ENCODE measurements at regions not wholly inside any gene's neighbourhood (a gene's known extent, or its start where the extent isn't known, plus 50 kb on each side); places are given as distances from the start of the nearest gene placed in this dataset.

- H3K27ac Mint-ChIP-seq: peak overlapping the region; percentile 44
- no peaks in the 10 kb centered on the region for H3K9me3 Mint-ChIP-seq
- no peak for DNase-seq
- no peaks in the 10 kb centered on the region for H3K27me3 Mint-ChIP-seq (ENCODE audit: low read depth)
- peaks cover 6% of the 10 kb centered on the region for H3K36me3 Mint-ChIP-seq (ENCODE audit: low read depth)
- CTCF ChIA-PET: no interaction called here
- H3K4me1 Mint-ChIP-seq (ENCODE audit: low read depth): peaks cover 25% of the 10 kb centered on the region
- intact Hi-C loops (cut with micrococcal nuclease): loop anchor here (2.0 to 5.0 kb wide), 2 partner anchors 302 to 422 kb away; partner anchors contain the start of gene RPS6KA2
- H3K4me3 Mint-ChIP-seq: no peak overlapping the region
Observed at GRCh38 chr6:167049275-167049674, 50.1 kb downstream of the CEP43 start.

GRCh38 chr6:167050903-167051302 is 51.7 kb downstream of the CEP43 start:
- Mint-ChIP-seq H3K27me3 (ENCODE audit: low read depth) (no peaks in the 10 kb centered on the region), H3K9me3 (no peaks in the 10 kb centered on the region), H3K36me3 (ENCODE audit: low read depth) (peaks cover 3% of the 10 kb centered on the region), H3K27ac (no peak overlapping the region), H3K4me1 (ENCODE audit: low read depth) (peaks cover 30% of the 10 kb centered on the region), H3K4me3 (no peak overlapping the region)
- no peak for DNase-seq
- CTCF ChIA-PET: no interaction called here
- intact Hi-C loops (cut with micrococcal nuclease): no loop called here

GRCh38 chr6:167053895-167054530 is 54.8 kb downstream of the CEP43 start:
- CTCF ChIA-PET: interaction anchor here (0.7 to 1.6 kb wide), 4 partner anchors 14 to 230 kb away, joined by 3 to 5 read pairs (median 3); no protein-coding TSS in a partner anchor
- Mint-ChIP-seq H3K36me3 (ENCODE audit: low read depth) (no peaks in the 10 kb centered on the region), H3K27me3 (ENCODE audit: low read depth) (peaks cover 3% of the 10 kb centered on the region), H3K27ac (no peak overlapping the region), H3K9me3 (no peaks in the 10 kb centered on the region), H3K4me3 (no peak overlapping the region), H3K4me1 (ENCODE audit: low read depth) (peaks cover 16% of the 10 kb centered on the region)
- intact Hi-C loops (cut with micrococcal nuclease): no loop called here
- no peak for DNase-seq

GRCh38 chr6:167054987-167055386 is 55.8 kb downstream of the CEP43 start:
- no peaks in the 10 kb centered on the region for H3K36me3 Mint-ChIP-seq (ENCODE audit: low read depth)
- H3K4me1 Mint-ChIP-seq (ENCODE audit: low read depth): peaks cover 13% of the 10 kb centered on the region
- no peak for DNase-seq
- no peak overlapping the region for H3K4me3 Mint-ChIP-seq
- CTCF ChIA-PET: interaction anchor here (1.6 kb wide), 1 partner anchor 15 kb away, joined by 5 read pairs; no protein-coding TSS in a partner anchor
- no peak overlapping the region for H3K27ac Mint-ChIP-seq
- H3K9me3 Mint-ChIP-seq: no peaks in the 10 kb centered on the region
- H3K27me3 Mint-ChIP-seq (ENCODE audit: low read depth): peaks cover 3% of the 10 kb centered on the region
- intact Hi-C loops (cut with micrococcal nuclease): no loop called here

GRCh38 chr6:167056370-167056769 is 57.2 kb downstream of the CEP43 start:
- Mint-ChIP-seq H3K27ac (no peak overlapping the region), H3K36me3 (ENCODE audit: low read depth) (no peaks in the 10 kb centered on the region), H3K4me1 (ENCODE audit: low read depth) (peaks cover 13% of the 10 kb centered on the region), H3K4me3 (no peak overlapping the region), H3K27me3 (ENCODE audit: low read depth) (peaks cover 5% of the 10 kb centered on the region), H3K9me3 (no peaks in the 10 kb centered on the region)
- CTCF ChIA-PET: interaction anchor here (1.1 to 1.3 kb wide), 2 partner anchors 9 to 85 kb away, joined by 3 to 6 read pairs; no protein-coding TSS in a partner anchor
- intact Hi-C loops (cut with micrococcal nuclease): loop anchor here (1.0 kb wide), 1 partner anchor 9 kb away; no protein-coding TSS in a partner anchor
- peak; percentile 58 for DNase-seq

- Mint-ChIP-seq H3K36me3 (ENCODE audit: low read depth) (no peaks in the 10 kb centered on the region), H3K27me3 (ENCODE audit: low read depth) (peaks cover 8% of the 10 kb centered on the region), H3K9me3 (no peaks in the 10 kb centered on the region), H3K27ac (no peak overlapping the region), H3K4me3 (no peak overlapping the region), H3K4me1 (ENCODE audit: low read depth) (peaks cover 13% of the 10 kb centered on the region)
- intact Hi-C loops (cut with micrococcal nuclease): no loop called here
- CTCF ChIA-PET: no interaction called here
- DNase-seq: no peak
Observed at GRCh38 chr6:167058261-167058660, 59.1 kb downstream of the CEP43 start.

Data from activated naive CD4-positive, alpha-beta T cell treated with anti-CD3 and anti-CD28 coated beads for 36 hours (primary cell).